PC-9 (cell line): ENCODE measurements at regions not wholly inside any gene's neighbourhood (a gene's known extent, or its start where the extent isn't known, plus 50 kb on each side); places are given as distances from the start of the nearest gene placed in this dataset.
A peak's percentile ranks its signal among the peaks of the same experiment; 100 is the strongest.

Experiments used
- BruUV-seq: library from RNA; stranded (reverse); fragments of 400-500 nt; replicated peaks from 2 replicates; lab custom pipeline; 2021; lab: Mats Ljungman, UMichigan
- CTCF ChIA-PET: fragments of 300-600 bp; sonication (Branson Sonifier 250); formaldehyde crosslinking; loops from one replicate; lab custom pipeline; 2022; ENCODE audit warnings: antibody characterized with exemption; lab: Charles Lee
- POLR2A ChIA-PET: fragments of 300-600 bp; sonication (Branson Sonifier 250); formaldehyde crosslinking; loops from one replicate; lab custom pipeline; 2022; ENCODE audit warnings: antibody characterized with exemption; ENCODE audit not compliant: unreplicated experiment; lab: Charles Lee
- DNase-seq, 2 experiments: peaks; one replicate each; pipeline versions ENCODE4 v3.0.0 to v3.0.0-alpha.2; 2015 to 2022; ENCODE audit warnings: mixed read lengths in 1 of 2
- H2AFZ ChIP-seq: fragments of 200-600 bp; sonication (generic); 2 replicates; pipeline ENCODE4 v1.8.1; 2017; ENCODE audit warnings: antibody characterized with exemption
- H3F3A ChIP-seq: fragments of 200-600 bp; sonication (generic); 2 replicates; pipeline ENCODE4 v1.8.1; 2017; ENCODE audit warnings: antibody characterized with exemption, mild to moderate bottlenecking, low read depth; ENCODE audit not compliant: insufficient read depth
- H3K27ac ChIP-seq: fragments of 200-600 bp; sonication (generic); 2 replicates; pipeline ENCODE4 v1.6.1; 2016; ENCODE audit warnings: mixed run types
- H3K27me3 ChIP-seq: fragments of 200-600 bp; sonication (generic); 2 replicates; pipeline ENCODE4 v1.6.1; 2016; ENCODE audit warnings: low read depth, mixed run types; ENCODE audit not compliant: insufficient read depth
- H3K36me3 ChIP-seq: fragments of 200-600 bp; sonication (generic); 2 replicates; pipeline ENCODE4 v1.6.1; 2016; ENCODE audit warnings: low read depth, mixed run types
- H3K4me1 ChIP-seq: fragments of 200-600 bp; sonication (generic); replicated peaks from 2 replicates; pipeline ENCODE4 v1.6.1; 2016; ENCODE audit warnings: mixed run types; ENCODE audit not compliant: insufficient read depth
- H3K4me2 ChIP-seq: fragments of 200-600 bp; sonication (generic); 2 replicates; pipeline ENCODE4 v1.6.1; 2017; ENCODE audit warnings: mixed run types
- H3K4me3 ChIP-seq: fragments of 200-600 bp; sonication (generic); 2 replicates; pipeline ENCODE4 v1.6.1; 2016; ENCODE audit warnings: mixed run types
- H3K79me2 ChIP-seq: fragments of 200-600 bp; sonication (generic); 2 replicates; pipeline ENCODE4 v1.6.1; 2017; ENCODE audit warnings: low read depth, mixed run types
- H3K9me2 ChIP-seq: fragments of 200-600 bp; sonication (generic); 2 replicates; pipeline ENCODE4 v1.8.1; 2017; ENCODE audit warnings: mild to moderate bottlenecking; ENCODE audit not compliant: insufficient read depth
- H3K9me3 ChIP-seq: fragments of 200-600 bp; sonication (generic); 2 replicates; pipeline ENCODE4 v1.8.1; 2016; ENCODE audit warnings: low read depth; ENCODE audit not compliant: insufficient read depth
- H4K20me1 ChIP-seq: fragments of 200-600 bp; sonication (generic); 2 replicates; pipeline ENCODE4 v1.8.1; 2017; ENCODE audit not compliant: insufficient read depth
- EZH2 ChIP-seq: fragments of 200-600 bp; sonication (generic); IDR thresholded peaks from 2 replicates; pipeline ENCODE4 v1.8.0; 2017; ENCODE audit warnings: antibody characterized with exemption, low read depth
- intact Hi-C: fragments of 100-400 bp; cut with micrococcal nuclease; formaldehyde crosslinking; loops from one replicate; pipeline ENCODE4 v1.10.0; 2022; ENCODE audit not compliant: unreplicated experiment
- TF ChIP-seq, protein P1 (sequence below): fragments of 200-600 bp; sonication (generic); conservative IDR thresholded peaks from 2 replicates; pipeline ENCODE4 v1.6.1; 2017; ENCODE audit warnings: mixed run types, antibody characterized with exemption, mild to moderate bottlenecking, moderate library complexity

DNA sequence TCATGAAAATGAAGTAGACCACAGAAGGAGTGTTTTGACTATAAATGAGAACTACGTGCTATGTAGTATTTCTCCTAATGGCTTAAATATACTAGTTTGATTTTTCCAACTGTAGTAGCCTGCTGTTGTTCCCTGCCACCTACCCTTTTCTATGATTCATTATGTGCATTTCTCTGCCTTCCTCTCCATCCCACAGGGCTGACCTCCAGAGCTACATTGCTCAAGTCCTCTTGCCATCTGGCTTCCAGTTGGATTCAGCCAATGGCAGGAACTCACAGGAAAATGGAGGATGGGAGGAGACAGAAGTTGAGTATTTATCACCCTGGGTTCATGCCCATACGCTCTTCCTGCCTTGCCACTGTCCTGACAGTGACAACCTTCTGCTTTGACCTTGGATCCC is 515.3 kb downstream of the SOX5 start:
- ChIA-PET POLR2A (no interaction called here), CTCF (no interaction called here)
- no TSS peak for BruUV-seq
- Histone ChIP-seq H3K9me3 (no peaks in the 10 kb centered on the region), H3K79me2 (no peaks in the 10 kb centered on the region), H3K4me2 (no peak overlapping the region), H3K27ac (no peak overlapping the region), H4K20me1 (no peaks in the 10 kb centered on the region), H3K4me1 (no peaks in the 10 kb centered on the region), H3F3A (no peaks in the 10 kb centered on the region), H3K9me2 (no peaks in the 10 kb centered on the region), H2AFZ (no peak overlapping the region), H3K27me3 (no peaks in the 10 kb centered on the region), H3K36me3 (no peaks in the 10 kb centered on the region), H3K4me3 (no peak overlapping the region)
- intact Hi-C loops, result no loop called here
- no peak for DNase-seq
- TF ChIP-seq, protein P1, sequence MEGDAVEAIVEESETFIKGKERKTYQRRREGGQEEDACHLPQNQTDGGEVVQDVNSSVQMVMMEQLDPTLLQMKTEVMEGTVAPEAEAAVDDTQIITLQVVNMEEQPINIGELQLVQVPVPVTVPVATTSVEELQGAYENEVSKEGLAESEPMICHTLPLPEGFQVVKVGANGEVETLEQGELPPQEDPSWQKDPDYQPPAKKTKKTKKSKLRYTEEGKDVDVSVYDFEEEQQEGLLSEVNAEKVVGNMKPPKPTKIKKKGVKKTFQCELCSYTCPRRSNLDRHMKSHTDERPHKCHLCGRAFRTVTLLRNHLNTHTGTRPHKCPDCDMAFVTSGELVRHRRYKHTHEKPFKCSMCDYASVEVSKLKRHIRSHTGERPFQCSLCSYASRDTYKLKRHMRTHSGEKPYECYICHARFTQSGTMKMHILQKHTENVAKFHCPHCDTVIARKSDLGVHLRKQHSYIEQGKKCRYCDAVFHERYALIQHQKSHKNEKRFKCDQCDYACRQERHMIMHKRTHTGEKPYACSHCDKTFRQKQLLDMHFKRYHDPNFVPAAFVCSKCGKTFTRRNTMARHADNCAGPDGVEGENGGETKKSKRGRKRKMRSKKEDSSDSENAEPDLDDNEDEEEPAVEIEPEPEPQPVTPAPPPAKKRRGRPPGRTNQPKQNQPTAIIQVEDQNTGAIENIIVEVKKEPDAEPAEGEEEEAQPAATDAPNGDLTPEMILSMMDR, result no peak
- TF ChIP-seq EZH2, result no peak

DNA sequence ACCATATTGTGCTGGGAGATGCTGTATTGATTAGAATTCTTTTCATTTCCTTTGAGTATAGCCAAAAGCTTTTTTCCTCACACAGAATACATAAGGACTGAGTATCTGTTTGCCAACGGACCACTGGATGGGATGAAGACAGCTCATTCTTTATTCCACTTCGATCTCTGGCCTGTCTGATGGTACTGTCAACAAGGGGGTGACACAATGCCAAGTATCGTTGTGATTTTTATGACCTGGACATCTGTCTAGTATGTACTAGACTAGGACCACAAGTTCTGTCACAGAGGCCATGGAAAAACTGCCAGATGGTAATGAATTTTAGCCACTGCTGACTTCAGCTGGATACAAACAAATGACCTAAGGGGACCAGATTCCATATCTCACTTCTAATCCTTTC is 502.7 kb downstream of the SOX5 start:
- Histone ChIP-seq H2AFZ (0 out of 2 replicates have a peak overlapping the region, but pooled peaks have one; percentile 16), H3K9me2 (peaks cover 3% of the 10 kb centered on the region; the same call in 1 of the 2 replicates), H3F3A (no peaks in the 10 kb centered on the region), H3K27ac (no peak overlapping the region), H4K20me1 (no peaks in the 10 kb centered on the region), H3K4me3 (no peak overlapping the region), H3K9me3 (no peaks in the 10 kb centered on the region), H3K4me1 (no peaks in the 10 kb centered on the region), H3K79me2 (no peaks in the 10 kb centered on the region), H3K4me2 (no peak overlapping the region), H3K27me3 (no peaks in the 10 kb centered on the region), H3K36me3 (no peaks in the 10 kb centered on the region)
- POLR2A ChIA-PET, result interaction anchor here (0.6 kb wide), 1 partner anchor 1284 kb away, joined by 3 read pairs; no protein-coding TSS in a partner anchor
- no peak for TF ChIP-seq EZH2
- TF ChIP-seq, protein P1, result no peak
- CTCF ChIA-PET, result no interaction called here
- intact Hi-C loops, result no loop called here
- BruUV-seq, result no TSS peak
- no peak for DNase-seq

- BruUV-seq, result no TSS peak
- no peaks in the 10 kb centered on the region for H4K20me1 ChIP-seq
- TF ChIP-seq EZH2, result no peak
- TF ChIP-seq, protein P1, result no peak
Observed at GRCh38 chr12:23450810-23451209, 498.7 kb downstream of the SOX5 start.

More at GRCh38 chr12:23450810-23451209, 498.7 kb downstream of the SOX5 start:
- Histone ChIP-seq H3K27me3 (no peaks in the 10 kb centered on the region), H3K9me2 (peaks cover 3% of the 10 kb centered on the region; the same call in 1 of the 2 replicates), H3K4me1 (no peaks in the 10 kb centered on the region), H2AFZ (no peak overlapping the region), H3K79me2 (no peaks in the 10 kb centered on the region), H3K4me3 (no peak overlapping the region), H3K9me3 (no peaks in the 10 kb centered on the region), H3K27ac (no peak overlapping the region), H3F3A (no peaks in the 10 kb centered on the region), H3K4me2 (no peak overlapping the region), H3K36me3 (no peaks in the 10 kb centered on the region)
- DNase-seq, result no peak
- intact Hi-C loops, result no loop called here
- ChIA-PET CTCF (no interaction called here), POLR2A (no interaction called here)
